ENCODE measurements at regions not wholly inside any gene's neighbourhood (a gene's known extent, or its start where the extent isn't known, plus 50 kb on each side); places are given as distances from the start of the nearest gene placed in this dataset.

DNA sequence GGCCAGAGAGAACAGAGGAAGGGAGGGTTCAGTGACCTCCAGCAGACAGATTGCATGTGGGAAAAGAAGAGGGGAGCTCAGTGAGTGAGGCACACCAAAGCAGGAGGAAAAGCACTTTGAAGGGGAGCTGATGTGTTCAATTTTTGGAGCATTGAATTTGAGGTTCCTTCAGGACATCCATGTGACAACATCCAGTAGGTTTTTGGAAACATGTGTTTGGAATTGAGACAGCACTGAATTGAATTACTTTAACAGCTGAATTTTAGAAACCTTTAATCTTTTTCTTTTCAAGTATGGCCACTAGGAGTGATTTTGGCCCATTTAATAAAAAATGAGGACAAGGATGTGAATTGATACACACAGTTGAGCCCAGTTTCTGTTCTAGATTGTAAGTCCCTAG lies 101.8 kb upstream of the SEC61G start:
- TF ChIP-seq EZH2phosphoT487 (IDR thresholded peaks at IDR 0.05; ENCODE audit: low read depth), result no peak
- TF ChIP-seq, protein P1, sequence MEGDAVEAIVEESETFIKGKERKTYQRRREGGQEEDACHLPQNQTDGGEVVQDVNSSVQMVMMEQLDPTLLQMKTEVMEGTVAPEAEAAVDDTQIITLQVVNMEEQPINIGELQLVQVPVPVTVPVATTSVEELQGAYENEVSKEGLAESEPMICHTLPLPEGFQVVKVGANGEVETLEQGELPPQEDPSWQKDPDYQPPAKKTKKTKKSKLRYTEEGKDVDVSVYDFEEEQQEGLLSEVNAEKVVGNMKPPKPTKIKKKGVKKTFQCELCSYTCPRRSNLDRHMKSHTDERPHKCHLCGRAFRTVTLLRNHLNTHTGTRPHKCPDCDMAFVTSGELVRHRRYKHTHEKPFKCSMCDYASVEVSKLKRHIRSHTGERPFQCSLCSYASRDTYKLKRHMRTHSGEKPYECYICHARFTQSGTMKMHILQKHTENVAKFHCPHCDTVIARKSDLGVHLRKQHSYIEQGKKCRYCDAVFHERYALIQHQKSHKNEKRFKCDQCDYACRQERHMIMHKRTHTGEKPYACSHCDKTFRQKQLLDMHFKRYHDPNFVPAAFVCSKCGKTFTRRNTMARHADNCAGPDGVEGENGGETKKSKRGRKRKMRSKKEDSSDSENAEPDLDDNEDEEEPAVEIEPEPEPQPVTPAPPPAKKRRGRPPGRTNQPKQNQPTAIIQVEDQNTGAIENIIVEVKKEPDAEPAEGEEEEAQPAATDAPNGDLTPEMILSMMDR (IDR thresholded peaks at IDR 0.05; ENCODE audit: low read depth, low read length), result no peak
